ENCODE measurements at regions not wholly inside any gene's neighbourhood (a gene's known extent, or its start where the extent isn't known, plus 50 kb on each side); places are given as distances from the start of the nearest gene placed in this dataset.

GRCh38 chr11:116660011-116660410 is 112.8 kb downstream of the BUD13 start:
- no peak for TF ChIP-seq POLR2A (IDR thresholded peaks at IDR 0.05)
- no peak for TF ChIP-seq CTCF (IDR thresholded peaks at IDR 0.05)
